ENCODE measurements at regions not wholly inside any gene's neighbourhood (a gene's known extent, or its start where the extent isn't known, plus 50 kb on each side); places are given as distances from the start of the nearest gene placed in this dataset.

DNA sequence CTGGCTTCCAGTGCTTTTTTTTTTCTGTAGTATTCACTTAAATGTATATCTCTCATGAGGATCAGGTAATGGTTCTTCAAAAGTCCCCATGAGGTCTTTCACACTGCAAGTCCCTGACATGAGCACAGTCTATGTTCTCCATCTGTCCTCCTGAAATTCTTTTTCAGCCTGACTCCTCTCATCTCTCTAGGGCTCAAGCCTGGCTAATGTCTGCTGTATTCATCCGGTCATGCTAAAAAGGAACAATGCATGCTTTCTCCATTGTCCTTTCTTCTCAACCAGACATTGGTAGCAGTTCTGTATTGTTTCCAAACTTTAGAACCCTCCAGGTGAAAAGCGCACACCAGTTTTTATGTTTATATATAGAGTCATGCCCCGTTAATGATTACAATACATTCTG lies 368.3 kb upstream of the OLFM3 start:
- Histone ChIP-seq H2AFZ (ENCODE audit: low read length) (no peak overlapping the region), H3K9ac (ENCODE audit: low read length) (no peak overlapping the region), H3K4me1 (ENCODE audit: low read length) (no peaks in the 10 kb centered on the region), H4K20me1 (ENCODE audit: insufficient read depth, low read length) (no peaks in the 10 kb centered on the region), H3F3A (ENCODE audit: insufficient read depth, low read length) (no peaks in the 10 kb centered on the region), H3K27me3 (replicated peaks; ENCODE audit: insufficient read depth, low read length) (no peaks in the 10 kb centered on the region), H3K9me2 (replicated peaks; ENCODE audit: insufficient read depth, low read length) (no peaks in the 10 kb centered on the region), H3K9me3 (replicated peaks; ENCODE audit: insufficient read depth, low read length) (no peaks in the 10 kb centered on the region), H3K36me3 (replicated peaks; ENCODE audit: insufficient read depth, low read length) (no peaks in the 10 kb centered on the region), H3K79me2 (ENCODE audit: low read length) (no peaks in the 10 kb centered on the region), H3K4me2 (ENCODE audit: low read depth, low read length) (no peak overlapping the region), H3K27ac (ENCODE audit: low read length) (no peak overlapping the region), H3K4me3 (ENCODE audit: low read length) (no peak overlapping the region)
- TF ChIP-seq EZH2phosphoT487 (IDR thresholded peaks at IDR 0.05; ENCODE audit: low read length) (no peak), EZH2 (optimal IDR thresholded peaks at IDR 0.05; ENCODE audit: low read depth, low read length) (no peak)
- TF ChIP-seq, protein P1, sequence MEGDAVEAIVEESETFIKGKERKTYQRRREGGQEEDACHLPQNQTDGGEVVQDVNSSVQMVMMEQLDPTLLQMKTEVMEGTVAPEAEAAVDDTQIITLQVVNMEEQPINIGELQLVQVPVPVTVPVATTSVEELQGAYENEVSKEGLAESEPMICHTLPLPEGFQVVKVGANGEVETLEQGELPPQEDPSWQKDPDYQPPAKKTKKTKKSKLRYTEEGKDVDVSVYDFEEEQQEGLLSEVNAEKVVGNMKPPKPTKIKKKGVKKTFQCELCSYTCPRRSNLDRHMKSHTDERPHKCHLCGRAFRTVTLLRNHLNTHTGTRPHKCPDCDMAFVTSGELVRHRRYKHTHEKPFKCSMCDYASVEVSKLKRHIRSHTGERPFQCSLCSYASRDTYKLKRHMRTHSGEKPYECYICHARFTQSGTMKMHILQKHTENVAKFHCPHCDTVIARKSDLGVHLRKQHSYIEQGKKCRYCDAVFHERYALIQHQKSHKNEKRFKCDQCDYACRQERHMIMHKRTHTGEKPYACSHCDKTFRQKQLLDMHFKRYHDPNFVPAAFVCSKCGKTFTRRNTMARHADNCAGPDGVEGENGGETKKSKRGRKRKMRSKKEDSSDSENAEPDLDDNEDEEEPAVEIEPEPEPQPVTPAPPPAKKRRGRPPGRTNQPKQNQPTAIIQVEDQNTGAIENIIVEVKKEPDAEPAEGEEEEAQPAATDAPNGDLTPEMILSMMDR (IDR thresholded peaks at IDR 0.05; ENCODE audit: low read length) = no peak
- DNase-seq = no peak

- H3K9me2 ChIP-seq (replicated peaks; ENCODE audit: insufficient read depth, low read length) = no peaks in the 10 kb centered on the region
- no peaks in the 10 kb centered on the region for H3F3A ChIP-seq (ENCODE audit: insufficient read depth, low read length)
- H3K36me3 ChIP-seq (replicated peaks; ENCODE audit: insufficient read depth, low read length) = no peaks in the 10 kb centered on the region
- H3K27me3 ChIP-seq (replicated peaks; ENCODE audit: insufficient read depth, low read length) = no peaks in the 10 kb centered on the region
- TF ChIP-seq, protein P1 (IDR thresholded peaks at IDR 0.05; ENCODE audit: low read length) = no peak
- no peak overlapping the region for H2AFZ ChIP-seq (ENCODE audit: low read length)
- no peak overlapping the region for H3K27ac ChIP-seq (ENCODE audit: low read length)
- no peak overlapping the region for H3K4me3 ChIP-seq (ENCODE audit: low read length)
- H3K4me1 ChIP-seq (ENCODE audit: low read length) = no peaks in the 10 kb centered on the region
- no peak overlapping the region for H3K4me2 ChIP-seq (ENCODE audit: low read depth, low read length)
- no peaks in the 10 kb centered on the region for H3K79me2 ChIP-seq (ENCODE audit: low read length)
- DNase-seq = no peak
- H3K9ac ChIP-seq (ENCODE audit: low read length) = no peak overlapping the region
- H4K20me1 ChIP-seq (ENCODE audit: insufficient read depth, low read length) = no peaks in the 10 kb centered on the region
- H3K9me3 ChIP-seq (replicated peaks; ENCODE audit: insufficient read depth, low read length) = no peaks in the 10 kb centered on the region
Measured at GRCh38 chr1:102336602-102337001, 339.9 kb upstream of the OLFM3 start.

- Histone ChIP-seq H3K27me3 (replicated peaks; ENCODE audit: insufficient read depth, low read length) (no peaks in the 10 kb centered on the region), H3K36me3 (replicated peaks; ENCODE audit: insufficient read depth, low read length) (no peaks in the 10 kb centered on the region), H3K9me3 (replicated peaks; ENCODE audit: insufficient read depth, low read length) (no peaks in the 10 kb centered on the region), H3K79me2 (ENCODE audit: low read length) (no peaks in the 10 kb centered on the region), H3K9me2 (replicated peaks; ENCODE audit: insufficient read depth, low read length) (no peaks in the 10 kb centered on the region), H3K4me2 (ENCODE audit: low read depth, low read length) (no peak overlapping the region), H3F3A (ENCODE audit: insufficient read depth, low read length) (no peaks in the 10 kb centered on the region), H2AFZ (ENCODE audit: low read length) (no peak overlapping the region), H3K4me3 (ENCODE audit: low read length) (no peak overlapping the region), H3K9ac (ENCODE audit: low read length) (no peak overlapping the region), H3K4me1 (ENCODE audit: low read length) (no peaks in the 10 kb centered on the region), H4K20me1 (ENCODE audit: insufficient read depth, low read length) (no peaks in the 10 kb centered on the region), H3K27ac (ENCODE audit: low read length) (no peak overlapping the region)
- no peak for DNase-seq
- no peak for TF ChIP-seq EZH2phosphoT487 (IDR thresholded peaks at IDR 0.05; ENCODE audit: low read length)
- TF ChIP-seq EZH2 (optimal IDR thresholded peaks at IDR 0.05; ENCODE audit: low read depth, low read length) = no peak
- TF ChIP-seq, protein P1 (IDR thresholded peaks at IDR 0.05; ENCODE audit: low read length) = no peak
Measured at GRCh38 chr1:102318104-102318806, 321.5 kb upstream of the OLFM3 start.

Data from MM.1S (cell line).